Fibroblast of pulmonary artery (primary cell): ENCODE measurements at regions not wholly inside any gene's neighbourhood (a gene's known extent, or its start where the extent isn't known, plus 50 kb on each side); places are given as distances from the start of the nearest gene placed in this dataset.
A peak's percentile ranks its signal among the peaks of the same experiment; 100 is the strongest.

Source experiments
- DNase-seq: peaks from one replicate; pipeline ENCODE4 v3.0.0-alpha.2; 2010; ENCODE audit warnings: low read depth
- H3K4me3 ChIP-seq: replicated peaks from 2 replicates; pipeline ENCODE4 v1.5.1; 2011; ENCODE audit warnings: low read depth, mild to moderate bottlenecking, control low read depth, low read length, moderate library complexity
- TF ChIP-seq, protein P1 (sequence below): IDR thresholded peaks from 2 replicates; pipeline ENCODE4 v1.5.1; 2011; ENCODE audit warnings: mild to moderate bottlenecking, control low read depth, low read length, inconsistent platforms; ENCODE audit errors: missing control alignments

DNA sequence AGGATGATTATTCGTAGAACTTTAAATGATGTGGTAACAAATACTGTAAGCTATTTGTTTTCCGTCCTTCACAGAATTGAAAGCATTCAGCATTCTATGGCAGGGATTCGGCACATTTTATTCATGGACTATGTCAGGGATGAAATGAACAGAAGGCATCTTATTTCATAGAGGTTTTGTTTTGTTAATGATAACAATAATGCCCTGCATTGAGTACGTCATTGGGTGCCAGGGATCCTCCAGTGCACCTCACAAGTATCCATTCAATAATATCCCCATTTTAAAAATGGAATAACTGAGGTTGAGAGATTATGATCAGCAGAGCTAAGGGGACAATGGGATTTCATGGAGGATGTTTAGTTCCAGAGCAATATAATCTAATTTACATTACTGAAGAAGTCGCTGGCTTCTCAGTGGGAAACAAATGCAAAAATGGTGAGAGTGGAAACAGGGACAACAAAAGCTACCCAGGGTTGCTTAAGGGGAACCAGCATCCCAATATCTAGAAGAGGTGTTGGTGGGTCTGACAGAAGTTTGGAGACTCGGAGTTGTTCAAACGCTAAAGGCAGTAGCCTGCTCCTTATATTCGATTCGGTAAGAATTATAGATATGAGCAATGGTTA lies 985.7 kb upstream of the WWC1 start:
- no peak overlapping the region for H3K4me3 ChIP-seq
- no peak for DNase-seq
- TF ChIP-seq, protein P1, sequence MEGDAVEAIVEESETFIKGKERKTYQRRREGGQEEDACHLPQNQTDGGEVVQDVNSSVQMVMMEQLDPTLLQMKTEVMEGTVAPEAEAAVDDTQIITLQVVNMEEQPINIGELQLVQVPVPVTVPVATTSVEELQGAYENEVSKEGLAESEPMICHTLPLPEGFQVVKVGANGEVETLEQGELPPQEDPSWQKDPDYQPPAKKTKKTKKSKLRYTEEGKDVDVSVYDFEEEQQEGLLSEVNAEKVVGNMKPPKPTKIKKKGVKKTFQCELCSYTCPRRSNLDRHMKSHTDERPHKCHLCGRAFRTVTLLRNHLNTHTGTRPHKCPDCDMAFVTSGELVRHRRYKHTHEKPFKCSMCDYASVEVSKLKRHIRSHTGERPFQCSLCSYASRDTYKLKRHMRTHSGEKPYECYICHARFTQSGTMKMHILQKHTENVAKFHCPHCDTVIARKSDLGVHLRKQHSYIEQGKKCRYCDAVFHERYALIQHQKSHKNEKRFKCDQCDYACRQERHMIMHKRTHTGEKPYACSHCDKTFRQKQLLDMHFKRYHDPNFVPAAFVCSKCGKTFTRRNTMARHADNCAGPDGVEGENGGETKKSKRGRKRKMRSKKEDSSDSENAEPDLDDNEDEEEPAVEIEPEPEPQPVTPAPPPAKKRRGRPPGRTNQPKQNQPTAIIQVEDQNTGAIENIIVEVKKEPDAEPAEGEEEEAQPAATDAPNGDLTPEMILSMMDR = no peak

DNA sequence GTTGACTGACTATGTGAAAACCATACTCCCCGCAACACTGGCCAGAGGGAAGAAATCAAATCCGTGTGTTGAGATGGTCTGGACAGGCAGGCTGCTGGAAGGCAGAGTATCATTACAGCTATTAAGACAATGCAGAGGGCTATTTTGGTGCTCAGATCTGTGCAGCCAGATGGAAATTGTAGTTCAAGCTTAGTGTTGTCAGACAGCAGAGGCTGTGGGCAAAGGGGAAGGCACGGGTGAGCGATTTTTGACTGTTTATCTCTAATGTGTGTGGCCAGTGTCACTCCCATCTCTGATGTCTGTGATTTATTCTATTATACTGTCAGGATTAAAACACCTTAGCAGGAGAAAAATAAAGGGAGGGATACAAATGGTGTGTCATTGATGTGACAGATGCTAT lies 984.4 kb upstream of the WWC1 start:
- no peak overlapping the region for H3K4me3 ChIP-seq
- DNase-seq = no peak
- TF ChIP-seq, protein P1 = no peak

DNA sequence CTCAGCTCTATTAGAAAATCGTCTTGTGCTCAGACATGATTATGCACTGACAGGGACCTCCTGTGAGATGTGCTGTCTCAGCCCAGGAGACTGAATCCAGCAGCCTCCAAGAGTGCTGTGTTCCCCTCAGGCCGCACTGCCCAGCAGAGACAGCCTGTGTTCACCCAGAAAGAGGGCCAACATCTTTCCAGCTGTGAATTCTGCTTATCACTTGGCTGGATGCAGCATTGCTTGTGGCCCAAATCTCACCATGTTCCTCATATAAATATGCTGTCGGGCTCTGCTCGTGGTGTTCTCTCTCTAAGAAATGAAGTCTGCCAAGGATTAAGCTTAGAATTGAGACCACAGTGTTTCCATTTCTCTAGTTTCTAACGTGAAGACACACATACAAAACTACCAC lies 983.0 kb upstream of the WWC1 start:
- H3K4me3 ChIP-seq = no peak overlapping the region
- TF ChIP-seq, protein P1 = no peak
- no peak for DNase-seq

DNA sequence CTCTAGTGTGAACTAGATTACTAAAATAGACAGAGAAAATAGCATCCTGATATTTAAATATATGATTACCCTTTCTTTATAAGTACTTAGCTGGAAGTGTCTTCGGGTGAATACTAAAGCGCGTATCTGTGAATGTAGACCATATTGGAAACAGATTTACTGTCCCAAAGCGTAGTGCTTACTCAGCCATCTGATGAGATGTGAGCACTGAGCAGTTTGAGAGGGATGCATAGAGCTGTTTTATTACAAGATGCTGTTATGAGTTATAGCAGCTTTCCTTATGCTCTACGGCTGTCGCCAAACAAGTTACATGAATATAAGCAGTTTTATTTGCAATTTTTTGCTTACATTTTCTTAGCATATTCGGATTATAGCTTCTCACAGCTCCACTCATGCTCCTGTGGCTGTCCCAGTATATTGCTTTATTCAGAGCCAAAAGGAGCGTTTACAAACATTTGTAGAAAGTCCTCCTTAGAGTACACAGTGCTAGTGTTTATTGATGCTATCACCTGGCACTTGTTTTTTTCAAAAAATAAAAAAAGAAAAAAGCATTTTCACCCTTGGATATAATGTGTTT lies 981.4 kb upstream of the WWC1 start:
- TF ChIP-seq, protein P1 = no peak
- no peak for DNase-seq

DNA sequence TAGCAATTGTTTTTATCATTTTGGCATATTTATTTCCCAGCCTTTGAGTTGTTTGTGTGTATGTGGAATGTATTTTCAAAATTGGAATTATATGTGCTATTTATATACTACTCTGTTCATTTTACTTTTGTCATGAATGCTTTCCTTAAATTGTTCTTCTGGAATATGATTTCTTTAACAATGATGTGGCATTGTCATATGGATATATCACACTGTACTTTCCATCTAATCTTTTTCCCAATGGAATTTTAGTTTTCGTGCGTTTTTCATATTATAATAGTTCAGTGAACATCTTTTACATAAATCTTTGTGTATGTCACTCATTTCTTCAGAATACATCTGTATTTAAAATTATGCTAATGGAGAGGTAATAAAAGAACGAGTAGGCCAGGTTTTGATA lies 980.1 kb upstream of the WWC1 start:
- TF ChIP-seq, protein P1 = no peak
- H3K4me3 ChIP-seq = no peak overlapping the region

More for the DNA sequence above, 981.4 kb upstream of the WWC1 start:
- H3K4me3 ChIP-seq = no peak overlapping the region

DNA sequence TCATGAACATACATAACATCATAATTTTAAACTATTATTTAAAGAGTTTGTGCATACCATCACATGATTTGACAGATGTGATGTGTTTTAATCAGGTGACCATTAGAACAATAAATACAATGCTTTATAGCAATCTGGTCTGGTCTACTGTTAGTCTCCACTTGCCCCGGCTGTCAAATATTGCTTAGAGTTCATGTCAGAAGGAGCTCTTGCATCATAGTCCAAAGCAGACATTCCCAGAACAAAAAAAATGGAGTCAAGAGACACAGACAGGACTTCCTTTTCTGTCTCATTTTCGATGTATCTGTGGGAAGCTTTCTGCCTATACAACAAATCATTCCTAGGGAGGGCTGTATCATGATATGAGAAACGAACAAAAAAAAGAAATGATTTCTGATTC lies 979.2 kb upstream of the WWC1 start:
- TF ChIP-seq, protein P1 = no peak
- no peak overlapping the region for H3K4me3 ChIP-seq
- peak; percentile 7 for DNase-seq

More for the DNA sequence above, 980.1 kb upstream of the WWC1 start:
- no peak for DNase-seq

DNA sequence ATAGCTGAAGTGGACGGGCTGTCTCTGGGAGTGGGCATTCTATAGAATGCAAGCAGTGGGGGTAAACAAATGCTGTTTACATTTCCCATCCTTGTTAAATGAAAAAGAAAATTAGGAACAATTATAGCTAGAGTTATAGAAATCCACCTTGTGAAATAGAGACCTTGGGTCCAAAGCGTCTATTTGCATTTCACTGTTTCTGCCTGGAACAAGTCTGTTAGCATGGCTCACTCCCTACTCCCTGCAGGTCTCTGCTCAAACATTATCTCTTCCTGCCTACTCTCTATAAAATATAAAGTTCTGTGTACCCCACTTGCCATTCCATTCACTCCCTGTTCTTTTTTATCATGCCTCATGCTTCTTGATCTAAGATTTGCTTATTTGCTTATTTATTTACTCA lies 975.7 kb upstream of the WWC1 start:
- DNase-seq = no peak
- TF ChIP-seq, protein P1 = no peak
- no peak overlapping the region for H3K4me3 ChIP-seq
